ENCODE measurements at regions not wholly inside any gene's neighbourhood (a gene's known extent, or its start where the extent isn't known, plus 50 kb on each side); places are given as distances from the start of the nearest gene placed in this dataset.

DNA sequence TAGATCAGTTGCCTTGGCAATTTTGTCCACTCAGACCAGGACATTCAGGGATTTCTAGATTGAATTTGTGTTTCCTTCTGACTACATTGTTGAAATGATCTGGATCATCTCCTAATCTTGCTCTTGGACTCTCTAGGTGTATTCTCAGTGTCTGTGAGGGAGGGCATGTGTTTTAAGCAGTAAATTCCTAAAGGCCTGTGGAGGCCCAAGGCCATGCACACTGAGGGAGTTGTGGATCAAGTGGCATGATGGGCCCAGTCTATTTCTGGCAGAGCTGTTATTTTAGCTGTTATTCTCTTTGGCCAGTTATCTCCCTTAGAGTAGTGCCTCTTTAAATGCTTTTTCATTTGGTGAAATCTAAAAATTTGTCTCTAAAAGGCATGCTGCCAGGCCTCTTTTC lies 144.9 kb downstream of the RPIA start:
- Mint-ChIP-seq H3K4me1 (ENCODE audit: low read depth) (no peaks in the 10 kb centered on the region), H3K36me3 (ENCODE audit: low read depth) (no peaks in the 10 kb centered on the region), H3K4me3 (ENCODE audit: unreplicated experiment) (no peak overlapping the region), H3K27me3 (ENCODE audit: low read depth) (peaks cover 17% of the 10 kb centered on the region), H3K9me3 (ENCODE audit: low read depth) (no peaks in the 10 kb centered on the region), H3K27ac (ENCODE audit: unreplicated experiment) (no peak overlapping the region)
- TF ChIP-seq, protein P1, sequence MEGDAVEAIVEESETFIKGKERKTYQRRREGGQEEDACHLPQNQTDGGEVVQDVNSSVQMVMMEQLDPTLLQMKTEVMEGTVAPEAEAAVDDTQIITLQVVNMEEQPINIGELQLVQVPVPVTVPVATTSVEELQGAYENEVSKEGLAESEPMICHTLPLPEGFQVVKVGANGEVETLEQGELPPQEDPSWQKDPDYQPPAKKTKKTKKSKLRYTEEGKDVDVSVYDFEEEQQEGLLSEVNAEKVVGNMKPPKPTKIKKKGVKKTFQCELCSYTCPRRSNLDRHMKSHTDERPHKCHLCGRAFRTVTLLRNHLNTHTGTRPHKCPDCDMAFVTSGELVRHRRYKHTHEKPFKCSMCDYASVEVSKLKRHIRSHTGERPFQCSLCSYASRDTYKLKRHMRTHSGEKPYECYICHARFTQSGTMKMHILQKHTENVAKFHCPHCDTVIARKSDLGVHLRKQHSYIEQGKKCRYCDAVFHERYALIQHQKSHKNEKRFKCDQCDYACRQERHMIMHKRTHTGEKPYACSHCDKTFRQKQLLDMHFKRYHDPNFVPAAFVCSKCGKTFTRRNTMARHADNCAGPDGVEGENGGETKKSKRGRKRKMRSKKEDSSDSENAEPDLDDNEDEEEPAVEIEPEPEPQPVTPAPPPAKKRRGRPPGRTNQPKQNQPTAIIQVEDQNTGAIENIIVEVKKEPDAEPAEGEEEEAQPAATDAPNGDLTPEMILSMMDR (IDR thresholded peaks at IDR 0.05) = no peak
- no peak for DNase-seq (ENCODE audit: low spot score)

DNA sequence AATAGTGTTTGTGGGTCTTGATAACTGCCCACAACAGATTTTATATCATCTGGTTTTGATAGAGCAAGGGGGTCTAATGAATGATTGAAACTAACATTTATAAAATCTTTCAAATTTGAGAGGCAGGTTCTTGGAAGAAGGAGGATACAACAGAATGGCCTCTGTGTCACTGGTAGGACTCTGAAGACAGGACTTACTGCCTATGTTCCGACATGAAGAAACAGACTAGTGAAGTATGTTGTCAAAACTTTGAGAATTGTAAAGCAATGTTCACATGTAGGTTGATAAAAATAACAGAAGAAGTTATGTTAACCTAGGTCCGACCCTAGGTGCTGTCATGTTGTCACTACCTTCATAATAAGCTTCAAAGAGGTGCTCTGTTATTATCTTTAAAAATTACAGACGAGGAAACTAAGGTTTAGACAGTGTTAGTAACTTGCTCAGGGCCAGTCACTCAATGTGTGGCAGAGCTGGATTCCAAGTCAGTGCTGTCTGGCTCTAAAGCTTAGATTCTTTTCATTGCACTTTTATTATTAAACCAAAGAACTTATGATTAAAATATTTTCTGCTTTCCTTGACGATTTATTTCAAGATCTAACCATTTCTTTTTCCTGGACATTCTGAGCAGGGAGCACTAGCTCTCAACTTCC lies 146.2 kb downstream of the RPIA start:
- TF ChIP-seq, protein P1 (IDR thresholded peaks at IDR 0.05) = no peak
- DNase-seq (ENCODE audit: low spot score) = no peak
- Mint-ChIP-seq H3K9me3 (ENCODE audit: low read depth) (no peaks in the 10 kb centered on the region), H3K27me3 (ENCODE audit: low read depth) (peaks cover 20% of the 10 kb centered on the region), H3K27ac (ENCODE audit: unreplicated experiment) (no peak overlapping the region), H3K4me3 (ENCODE audit: unreplicated experiment) (no peak overlapping the region), H3K36me3 (ENCODE audit: low read depth) (no peaks in the 10 kb centered on the region), H3K4me1 (ENCODE audit: low read depth) (no peaks in the 10 kb centered on the region)

DNA sequence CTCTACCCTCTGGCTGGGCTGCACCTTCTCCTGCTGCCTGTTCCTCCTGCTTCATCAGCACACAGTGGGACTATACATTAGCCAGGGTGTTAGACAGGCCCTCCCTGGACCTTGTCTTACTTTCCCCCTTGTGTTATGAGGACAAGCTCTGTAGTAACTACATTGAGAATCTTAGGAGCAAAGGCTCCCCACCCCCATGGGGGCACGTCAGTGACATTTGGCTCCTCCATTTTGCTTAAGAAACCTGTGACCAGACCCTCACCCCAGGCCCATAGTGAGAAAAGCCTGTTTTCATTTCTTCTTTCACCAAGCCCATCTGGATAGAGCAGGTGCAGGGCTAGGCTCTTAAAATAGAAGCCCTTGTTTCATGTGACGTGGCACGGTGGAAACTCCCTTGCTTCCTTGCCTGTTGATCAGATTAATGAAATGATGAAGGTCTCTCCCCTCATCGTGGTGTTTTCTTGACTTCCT lies 146.7 kb downstream of the RPIA start:
- Mint-ChIP-seq H3K36me3 (ENCODE audit: low read depth) (no peaks in the 10 kb centered on the region), H3K4me3 (ENCODE audit: unreplicated experiment) (no peak overlapping the region), H3K27me3 (ENCODE audit: low read depth) (peaks cover 21% of the 10 kb centered on the region), H3K27ac (ENCODE audit: unreplicated experiment) (no peak overlapping the region), H3K9me3 (ENCODE audit: low read depth) (no peaks in the 10 kb centered on the region), H3K4me1 (ENCODE audit: low read depth) (no peaks in the 10 kb centered on the region)
- TF ChIP-seq, protein P1 (IDR thresholded peaks at IDR 0.05) = no peak
- DNase-seq (ENCODE audit: low spot score) = no peak

DNA sequence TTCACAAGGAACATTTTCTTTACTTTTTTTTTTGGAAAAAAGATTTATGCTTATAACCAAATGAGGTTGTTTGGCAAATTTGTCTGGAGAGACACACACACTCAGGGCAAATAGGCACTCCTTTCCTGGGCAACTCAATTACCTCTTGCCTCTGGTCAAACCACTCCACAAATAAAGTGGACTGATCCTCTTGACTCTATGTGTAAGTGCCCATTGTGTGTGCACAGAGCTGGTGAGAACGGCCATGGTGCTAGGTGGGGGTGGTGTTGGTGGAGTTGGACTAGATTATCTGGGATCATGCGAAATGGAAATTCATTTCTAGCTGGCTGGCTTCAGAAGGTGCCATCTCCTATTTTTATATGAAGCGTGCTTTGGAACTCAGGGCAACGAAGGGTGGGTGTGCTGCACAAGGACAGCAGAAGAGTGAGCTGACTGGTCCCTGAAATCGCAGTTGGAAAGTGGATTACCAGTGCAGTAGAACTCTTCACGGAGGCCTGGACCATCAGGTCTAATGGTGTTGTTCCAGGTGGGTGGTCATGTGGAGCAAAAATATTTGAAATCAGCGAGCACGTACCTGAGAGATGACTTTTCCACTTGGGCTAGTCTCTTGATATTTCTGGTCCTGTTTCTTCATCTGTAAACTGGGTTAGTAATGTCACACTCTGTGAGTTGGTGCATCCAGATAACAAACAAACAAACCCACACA lies 149.9 kb downstream of the RPIA start:
- no peak for DNase-seq (ENCODE audit: low spot score)
- TF ChIP-seq, protein P1 (IDR thresholded peaks at IDR 0.05) = no peak
- peaks cover 26% of the 10 kb centered on the region for H3K27me3 Mint-ChIP-seq (ENCODE audit: low read depth)
- H3K4me1 Mint-ChIP-seq (ENCODE audit: low read depth) = no peaks in the 10 kb centered on the region
- H3K36me3 Mint-ChIP-seq (ENCODE audit: low read depth) = no peaks in the 10 kb centered on the region
- no peak overlapping the region for H3K27ac Mint-ChIP-seq (ENCODE audit: unreplicated experiment)
- no peak overlapping the region for H3K4me3 Mint-ChIP-seq (ENCODE audit: unreplicated experiment)
- H3K9me3 Mint-ChIP-seq (ENCODE audit: low read depth) = no peaks in the 10 kb centered on the region

DNA sequence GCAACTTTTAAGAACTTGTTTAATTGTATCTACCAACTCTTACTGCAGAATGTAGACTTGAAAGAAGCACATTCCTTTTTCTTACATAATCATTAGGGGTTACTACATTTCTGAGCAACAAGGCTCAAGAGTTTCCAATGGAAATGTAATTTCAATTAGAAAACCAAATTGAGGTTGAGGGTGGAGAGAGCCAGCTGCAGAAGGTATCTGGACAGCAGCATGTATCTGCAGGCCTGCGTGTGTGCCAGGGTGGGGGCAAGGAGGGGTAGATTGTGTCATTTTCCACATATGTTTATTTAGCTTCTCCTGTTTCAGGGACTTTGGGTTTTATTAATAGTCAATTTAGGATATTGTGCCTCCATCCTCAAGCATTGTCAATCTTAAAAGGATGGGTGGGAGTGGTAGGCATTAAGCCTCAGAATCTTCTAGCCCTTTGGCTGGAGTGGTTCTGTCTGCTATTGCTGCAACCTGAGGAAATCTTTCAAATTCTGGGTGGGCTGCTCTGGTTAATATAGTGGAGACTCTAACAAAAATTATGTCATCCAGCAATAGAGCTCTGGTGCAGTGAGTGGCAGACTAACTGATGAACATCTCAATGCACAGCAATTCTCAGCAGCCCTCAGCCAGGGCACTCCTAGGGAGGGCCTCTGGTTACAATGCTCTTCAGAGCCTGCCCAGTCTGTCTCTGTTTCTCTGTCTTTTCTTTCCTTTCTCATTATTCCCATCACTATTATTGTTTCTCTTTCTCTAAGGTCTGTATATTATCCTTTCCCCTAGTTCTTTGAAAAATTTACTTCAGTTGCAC lies 151.4 kb downstream of the RPIA start:
- Mint-ChIP-seq H3K27me3 (ENCODE audit: low read depth) (peaks cover 27% of the 10 kb centered on the region), H3K36me3 (ENCODE audit: low read depth) (no peaks in the 10 kb centered on the region), H3K4me3 (ENCODE audit: unreplicated experiment) (no peak overlapping the region), H3K27ac (ENCODE audit: unreplicated experiment) (no peak overlapping the region), H3K9me3 (ENCODE audit: low read depth) (no peaks in the 10 kb centered on the region), H3K4me1 (ENCODE audit: low read depth) (no peaks in the 10 kb centered on the region)
- TF ChIP-seq, protein P1 (IDR thresholded peaks at IDR 0.05) = no peak
- no peak for DNase-seq (ENCODE audit: low spot score)
